ENCODE measurements at regions not wholly inside any gene's neighbourhood (a gene's known extent, or its start where the extent isn't known, plus 50 kb on each side); places are given as distances from the start of the nearest gene placed in this dataset.

- no peak for TF ChIP-seq REST (IDR thresholded peaks at IDR 0.05; ENCODE audit: unreplicated experiment)
Observed at GRCh38 chr18:73151086-73151485, 283.3 kb upstream of the NETO1 start (continued).

GRCh38 chr18:73150199-73150598, 282.4 kb upstream of the NETO1 start:
- Histone ChIP-seq H3K27me3 (ENCODE audit: insufficient read depth) (no peaks in the 10 kb centered on the region), H4K20me1 (replicated peaks; ENCODE audit: insufficient read depth) (no peaks in the 10 kb centered on the region), H3K9me2 (ENCODE audit: insufficient read depth) (no peaks in the 10 kb centered on the region), H3K79me2 (replicated peaks; ENCODE audit: insufficient read depth) (no peaks in the 10 kb centered on the region), H3F3A (replicated peaks; ENCODE audit: low read depth) (no peaks in the 10 kb centered on the region), H3K4me1 (ENCODE audit: insufficient read depth) (no peaks in the 10 kb centered on the region), H3K4me3 (no peak overlapping the region), H3K36me3 (ENCODE audit: insufficient read depth) (no peaks in the 10 kb centered on the region), H3K4me2 (no peak overlapping the region), H3K27ac (ENCODE audit: low read depth) (no peak overlapping the region), H2AFZ (no peak overlapping the region)
- no peaks in the 10 kb centered on the region for H3K36me3 Mint-ChIP-seq (ENCODE audit: low read depth)
- DNase-seq (ENCODE audit: low spot score) (peak; percentile 41), ATAC-seq (no peak)
- no peak for TF ChIP-seq REST (IDR thresholded peaks at IDR 0.05; ENCODE audit: unreplicated experiment)
- TF ChIP-seq, protein P1, sequence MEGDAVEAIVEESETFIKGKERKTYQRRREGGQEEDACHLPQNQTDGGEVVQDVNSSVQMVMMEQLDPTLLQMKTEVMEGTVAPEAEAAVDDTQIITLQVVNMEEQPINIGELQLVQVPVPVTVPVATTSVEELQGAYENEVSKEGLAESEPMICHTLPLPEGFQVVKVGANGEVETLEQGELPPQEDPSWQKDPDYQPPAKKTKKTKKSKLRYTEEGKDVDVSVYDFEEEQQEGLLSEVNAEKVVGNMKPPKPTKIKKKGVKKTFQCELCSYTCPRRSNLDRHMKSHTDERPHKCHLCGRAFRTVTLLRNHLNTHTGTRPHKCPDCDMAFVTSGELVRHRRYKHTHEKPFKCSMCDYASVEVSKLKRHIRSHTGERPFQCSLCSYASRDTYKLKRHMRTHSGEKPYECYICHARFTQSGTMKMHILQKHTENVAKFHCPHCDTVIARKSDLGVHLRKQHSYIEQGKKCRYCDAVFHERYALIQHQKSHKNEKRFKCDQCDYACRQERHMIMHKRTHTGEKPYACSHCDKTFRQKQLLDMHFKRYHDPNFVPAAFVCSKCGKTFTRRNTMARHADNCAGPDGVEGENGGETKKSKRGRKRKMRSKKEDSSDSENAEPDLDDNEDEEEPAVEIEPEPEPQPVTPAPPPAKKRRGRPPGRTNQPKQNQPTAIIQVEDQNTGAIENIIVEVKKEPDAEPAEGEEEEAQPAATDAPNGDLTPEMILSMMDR (conservative IDR thresholded peaks at IDR 0.05; ENCODE audit: low read depth in 2 of 2): peak in 1 of 2 experiments; percentile 41; a peak in 2 of 4 replicates
- H3K4me3 Mint-ChIP-seq: no peak overlapping the region
- no peaks in the 10 kb centered on the region for H3K27me3 Mint-ChIP-seq (ENCODE audit: insufficient read depth, low read depth, poor library complexity)
- no peak overlapping the region for H3K27ac Mint-ChIP-seq
- H3K9me3 Mint-ChIP-seq: no peaks in the 10 kb centered on the region; the same call in 2 of the 3 replicates
- H3K4me1 Mint-ChIP-seq: no peaks in the 10 kb centered on the region

DNA sequence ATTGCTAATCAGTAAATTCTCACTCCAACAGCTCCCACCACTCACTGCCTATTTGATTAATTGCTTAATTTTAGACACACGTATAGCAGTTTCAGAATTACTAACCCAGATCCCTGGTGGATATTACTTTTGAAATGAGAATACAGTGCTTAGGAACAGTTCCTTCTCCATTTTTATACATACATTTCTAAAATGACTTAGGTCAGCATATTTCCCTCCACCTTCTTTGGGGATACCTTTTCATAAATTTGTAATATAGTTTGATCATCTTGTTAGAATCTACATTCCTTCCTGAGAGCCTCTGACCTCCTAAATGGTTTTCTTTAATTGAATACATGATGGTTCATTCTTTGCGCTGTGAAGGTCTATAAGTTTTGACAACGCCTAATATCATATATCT, 279.8 kb upstream of the NETO1 start:
- Histone ChIP-seq H3K4me2 (no peak overlapping the region), H3K9me2 (ENCODE audit: insufficient read depth) (no peaks in the 10 kb centered on the region), H3K4me1 (ENCODE audit: insufficient read depth) (no peaks in the 10 kb centered on the region), H2AFZ (no peak overlapping the region), H4K20me1 (replicated peaks; ENCODE audit: insufficient read depth) (no peaks in the 10 kb centered on the region), H3F3A (replicated peaks; ENCODE audit: low read depth) (no peaks in the 10 kb centered on the region), H3K79me2 (replicated peaks; ENCODE audit: insufficient read depth) (no peaks in the 10 kb centered on the region), H3K27me3 (ENCODE audit: insufficient read depth) (no peaks in the 10 kb centered on the region), H3K4me3 (no peak overlapping the region), H3K36me3 (ENCODE audit: insufficient read depth) (no peaks in the 10 kb centered on the region), H3K27ac (ENCODE audit: low read depth) (no peak overlapping the region)
- no peaks in the 10 kb centered on the region for H3K4me1 Mint-ChIP-seq
- H3K27me3 Mint-ChIP-seq (ENCODE audit: insufficient read depth, low read depth, poor library complexity): no peaks in the 10 kb centered on the region
- no peak overlapping the region; the same call in 1 of the 2 replicates for H3K27ac Mint-ChIP-seq
- H3K4me3 Mint-ChIP-seq: no peak overlapping the region
- DNase-seq (ENCODE audit: low spot score): no peak
- no peaks in the 10 kb centered on the region; the same call in 2 of the 3 replicates for H3K9me3 Mint-ChIP-seq
- H3K36me3 Mint-ChIP-seq (ENCODE audit: low read depth): no peaks in the 10 kb centered on the region
- no peak for ATAC-seq
- TF ChIP-seq, protein P2, sequence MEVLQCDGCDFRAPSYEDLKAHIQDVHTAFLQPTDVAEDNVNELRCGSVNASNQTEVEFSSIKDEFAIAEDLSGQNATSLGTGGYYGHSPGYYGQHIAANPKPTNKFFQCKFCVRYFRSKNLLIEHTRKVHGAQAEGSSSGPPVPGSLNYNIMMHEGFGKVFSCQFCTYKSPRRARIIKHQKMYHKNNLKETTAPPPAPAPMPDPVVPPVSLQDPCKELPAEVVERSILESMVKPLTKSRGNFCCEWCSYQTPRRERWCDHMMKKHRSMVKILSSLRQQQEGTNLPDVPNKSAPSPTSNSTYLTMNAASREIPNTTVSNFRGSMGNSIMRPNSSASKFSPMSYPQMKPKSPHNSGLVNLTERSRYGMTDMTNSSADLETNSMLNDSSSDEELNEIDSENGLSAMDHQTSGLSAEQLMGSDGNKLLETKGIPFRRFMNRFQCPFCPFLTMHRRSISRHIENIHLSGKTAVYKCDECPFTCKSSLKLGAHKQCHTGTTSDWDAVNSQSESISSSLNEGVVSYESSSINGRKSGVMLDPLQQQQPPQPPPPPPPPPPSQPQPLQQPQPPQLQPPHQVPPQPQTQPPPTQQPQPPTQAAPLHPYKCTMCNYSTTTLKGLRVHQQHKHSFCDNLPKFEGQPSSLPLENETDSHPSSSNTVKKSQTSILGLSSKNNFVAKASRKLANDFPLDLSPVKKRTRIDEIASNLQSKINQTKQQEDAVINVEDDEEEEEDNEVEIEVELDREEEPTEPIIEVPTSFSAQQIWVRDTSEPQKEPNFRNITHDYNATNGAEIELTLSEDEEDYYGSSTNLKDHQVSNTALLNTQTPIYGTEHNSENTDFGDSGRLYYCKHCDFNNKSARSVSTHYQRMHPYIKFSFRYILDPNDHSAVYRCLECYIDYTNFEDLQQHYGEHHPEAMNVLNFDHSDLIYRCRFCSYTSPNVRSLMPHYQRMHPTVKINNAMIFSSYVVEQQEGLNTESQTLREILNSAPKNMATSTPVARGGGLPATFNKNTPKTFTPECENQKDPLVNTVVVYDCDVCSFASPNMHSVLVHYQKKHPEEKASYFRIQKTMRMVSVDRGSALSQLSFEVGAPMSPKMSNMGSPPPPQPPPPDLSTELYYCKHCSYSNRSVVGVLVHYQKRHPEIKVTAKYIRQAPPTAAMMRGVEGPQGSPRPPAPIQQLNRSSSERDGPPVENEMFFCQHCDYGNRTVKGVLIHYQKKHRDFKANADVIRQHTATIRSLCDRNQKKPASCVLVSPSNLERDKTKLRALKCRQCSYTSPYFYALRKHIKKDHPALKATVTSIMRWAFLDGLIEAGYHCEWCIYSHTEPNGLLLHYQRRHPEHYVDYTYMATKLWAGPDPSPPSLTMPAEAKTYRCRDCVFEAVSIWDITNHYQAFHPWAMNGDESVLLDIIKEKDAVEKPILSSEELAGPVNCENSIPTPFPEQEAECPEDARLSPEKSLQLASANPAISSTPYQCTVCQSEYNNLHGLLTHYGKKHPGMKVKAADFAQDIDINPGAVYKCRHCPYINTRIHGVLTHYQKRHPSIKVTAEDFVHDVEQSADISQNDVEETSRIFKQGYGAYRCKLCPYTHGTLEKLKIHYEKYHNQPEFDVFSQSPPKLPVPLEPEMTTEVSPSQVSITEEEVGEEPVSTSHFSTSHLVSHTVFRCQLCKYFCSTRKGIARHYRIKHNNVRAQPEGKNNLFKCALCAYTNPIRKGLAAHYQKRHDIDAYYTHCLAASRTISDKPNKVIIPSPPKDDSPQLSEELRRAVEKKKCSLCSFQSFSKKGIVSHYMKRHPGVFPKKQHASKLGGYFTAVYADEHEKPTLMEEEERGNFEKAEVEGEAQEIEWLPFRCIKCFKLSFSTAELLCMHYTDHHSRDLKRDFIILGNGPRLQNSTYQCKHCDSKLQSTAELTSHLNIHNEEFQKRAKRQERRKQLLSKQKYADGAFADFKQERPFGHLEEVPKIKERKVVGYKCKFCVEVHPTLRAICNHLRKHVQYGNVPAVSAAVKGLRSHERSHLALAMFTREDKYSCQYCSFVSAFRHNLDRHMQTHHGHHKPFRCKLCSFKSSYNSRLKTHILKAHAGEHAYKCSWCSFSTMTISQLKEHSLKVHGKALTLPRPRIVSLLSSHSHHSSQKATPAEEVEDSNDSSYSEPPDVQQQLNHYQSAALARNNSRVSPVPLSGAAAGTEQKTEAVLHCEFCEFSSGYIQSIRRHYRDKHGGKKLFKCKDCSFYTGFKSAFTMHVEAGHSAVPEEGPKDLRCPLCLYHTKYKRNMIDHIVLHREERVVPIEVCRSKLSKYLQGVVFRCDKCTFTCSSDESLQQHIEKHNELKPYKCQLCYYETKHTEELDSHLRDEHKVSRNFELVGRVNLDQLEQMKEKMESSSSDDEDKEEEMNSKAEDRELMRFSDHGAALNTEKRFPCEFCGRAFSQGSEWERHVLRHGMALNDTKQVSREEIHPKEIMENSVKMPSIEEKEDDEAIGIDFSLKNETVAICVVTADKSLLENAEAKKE (CRISPR knock-in tag; IDR thresholded peaks at IDR 0.05): no peak

Measured in GM23338 (cell line).